ENCODE measurements at regions not wholly inside any gene's neighbourhood (a gene's known extent, or its start where the extent isn't known, plus 50 kb on each side); places are given as distances from the start of the nearest gene placed in this dataset.

DNA sequence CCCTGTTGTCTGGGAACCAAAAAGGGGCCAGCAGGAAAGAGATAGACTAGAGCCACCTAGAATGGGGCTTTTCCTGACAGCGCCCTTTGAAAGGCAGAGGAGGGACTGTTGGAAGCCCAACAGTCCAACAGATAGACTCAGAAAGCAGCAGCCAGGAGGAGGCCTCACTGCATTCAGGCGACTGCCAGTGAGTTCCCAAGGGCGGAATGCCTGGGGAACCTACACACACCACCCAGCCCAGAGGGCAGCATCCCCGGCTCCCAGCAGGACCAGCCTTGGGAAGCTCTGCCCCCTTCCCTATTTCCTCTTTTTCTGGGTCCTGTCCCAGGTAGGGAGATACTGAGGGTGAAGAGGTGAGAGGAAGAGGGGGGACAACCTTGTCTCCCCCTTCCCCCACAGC, 192.4 kb upstream of the KLF4 start:
- H3K27me3 ChIP-seq (ENCODE audit: control insufficient read depth in 3 of 3, insufficient read depth in 3 of 3, low read length in 3 of 3) = no peaks in the 10 kb centered on the region
- peaks cover 0 to 7% (median 0%) of the 10 kb centered on the region in 3 donors for H3K4me1 ChIP-seq (ENCODE audit: control insufficient read depth in 3 of 3, insufficient read depth in 3 of 3, low read length in 3 of 3)
- H3K36me3 ChIP-seq (ENCODE audit: control insufficient read depth in 3 of 3, insufficient read depth in 3 of 3, low read length in 3 of 3) = no peaks in the 10 kb centered on the region
- no peak overlapping the region for H3K9ac ChIP-seq (ENCODE audit: low read depth in 1 of 3, low read length in 3 of 3)
- no peak overlapping the region for H3K4me3 ChIP-seq (ENCODE audit: low read length in 3 of 3)
- no peak overlapping the region for H3K27ac ChIP-seq (ENCODE audit: low read depth, low read length)
- H3K9me3 ChIP-seq (ENCODE audit: control insufficient read depth in 3 of 3, low read length in 3 of 3) = no peaks in the 10 kb centered on the region

DNA sequence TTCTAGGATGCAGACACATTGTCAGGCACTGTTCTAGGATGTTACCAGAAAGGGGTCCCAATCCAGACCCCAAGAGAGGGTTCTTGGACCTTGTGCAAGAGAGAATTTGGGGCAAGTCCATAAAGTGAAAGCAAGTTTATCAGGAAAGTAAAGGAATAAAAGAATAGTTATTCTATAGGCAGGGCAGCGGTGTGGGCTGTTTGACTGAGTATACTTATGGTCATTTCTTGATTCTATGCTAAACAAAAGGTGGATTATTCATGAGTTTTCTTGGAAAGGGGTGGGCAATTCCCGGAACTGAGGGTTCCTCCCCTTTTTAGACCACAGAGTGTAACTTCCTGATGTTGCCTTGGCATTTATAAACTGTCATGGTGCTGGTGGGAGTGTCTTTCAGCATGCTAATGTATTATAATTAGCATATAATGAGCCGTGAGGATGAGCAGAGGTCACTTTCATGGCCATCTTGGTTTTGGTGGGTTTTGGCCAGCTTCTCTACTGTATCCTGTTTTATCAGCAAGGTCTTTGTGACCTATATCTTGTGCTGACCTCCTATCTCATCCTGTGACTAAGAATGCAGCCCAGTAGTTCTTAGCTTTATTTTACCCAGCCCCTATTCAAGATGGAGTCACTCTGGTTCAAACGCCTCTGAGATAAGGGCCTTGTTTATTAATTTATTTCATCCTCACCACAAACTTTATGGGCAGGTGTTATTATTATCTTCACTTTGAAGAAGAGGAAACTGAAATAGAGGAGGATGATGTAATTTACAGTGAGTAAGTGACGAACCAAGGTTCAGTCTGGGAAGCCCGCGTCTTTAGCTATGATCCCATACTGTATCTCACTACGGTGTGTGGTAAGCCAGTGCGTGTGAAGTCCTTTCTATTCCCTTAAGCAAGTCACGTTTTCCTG, 186.0 kb upstream of the KLF4 start:
- no peaks in the 10 kb centered on the region for H3K4me1 ChIP-seq (ENCODE audit: control insufficient read depth in 3 of 3, insufficient read depth in 3 of 3, low read length in 3 of 3)
- no peaks in the 10 kb centered on the region for H3K36me3 ChIP-seq (ENCODE audit: control insufficient read depth in 3 of 3, insufficient read depth in 3 of 3, low read length in 3 of 3)
- no peaks in the 10 kb centered on the region for H3K9me3 ChIP-seq (ENCODE audit: control insufficient read depth in 3 of 3, low read length in 3 of 3)
- H3K9ac ChIP-seq (ENCODE audit: low read depth in 1 of 3, low read length in 3 of 3) = no peak overlapping the region
- H3K4me3 ChIP-seq (ENCODE audit: low read length in 3 of 3) = no peak overlapping the region
- no peak overlapping the region for H3K27ac ChIP-seq (ENCODE audit: low read depth, low read length)
- H3K27me3 ChIP-seq (ENCODE audit: control insufficient read depth in 3 of 3, insufficient read depth in 3 of 3, low read length in 3 of 3) = no peaks in the 10 kb centered on the region

DNA sequence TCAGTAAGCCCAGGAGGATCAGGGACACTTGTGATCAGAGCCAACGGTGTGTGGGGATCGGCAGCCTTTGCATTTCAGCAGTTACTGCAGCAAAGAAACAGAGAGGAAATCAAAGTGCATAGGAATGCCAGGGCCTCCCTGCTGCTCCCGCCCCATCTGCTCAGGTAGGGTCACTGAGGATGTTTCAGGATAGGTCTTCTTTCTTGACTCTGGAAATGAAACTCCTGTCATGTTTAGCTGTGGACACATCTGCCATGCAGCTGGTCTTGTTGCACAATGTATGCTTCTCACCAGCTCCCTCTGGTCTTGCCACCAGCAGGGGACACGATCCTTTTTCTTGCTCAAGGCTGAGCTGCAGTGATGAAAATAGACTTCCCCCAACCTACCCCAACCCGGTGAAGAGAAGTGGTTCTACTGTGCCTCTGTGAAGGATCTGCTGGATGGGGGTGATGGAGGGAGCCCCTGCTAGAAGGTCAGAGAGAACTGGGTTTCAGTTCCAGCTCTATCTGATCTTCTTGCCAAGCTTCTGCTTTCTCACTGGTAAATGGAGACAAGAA, 185.2 kb upstream of the KLF4 start:
- Histone ChIP-seq H3K27me3 (ENCODE audit: control insufficient read depth in 3 of 3, insufficient read depth in 3 of 3, low read length in 3 of 3) (no peaks in the 10 kb centered on the region), H3K9ac (ENCODE audit: low read depth in 1 of 3, low read length in 3 of 3) (no peak overlapping the region), H3K27ac (ENCODE audit: low read depth, low read length) (no peak overlapping the region), H3K4me1 (ENCODE audit: control insufficient read depth in 3 of 3, insufficient read depth in 3 of 3, low read length in 3 of 3) (no peaks in the 10 kb centered on the region), H3K9me3 (ENCODE audit: control insufficient read depth in 3 of 3, low read length in 3 of 3) (no peaks in the 10 kb centered on the region), H3K4me3 (ENCODE audit: low read length in 3 of 3) (no peak overlapping the region), H3K36me3 (ENCODE audit: control insufficient read depth in 3 of 3, insufficient read depth in 3 of 3, low read length in 3 of 3) (no peaks in the 10 kb centered on the region)

DNA sequence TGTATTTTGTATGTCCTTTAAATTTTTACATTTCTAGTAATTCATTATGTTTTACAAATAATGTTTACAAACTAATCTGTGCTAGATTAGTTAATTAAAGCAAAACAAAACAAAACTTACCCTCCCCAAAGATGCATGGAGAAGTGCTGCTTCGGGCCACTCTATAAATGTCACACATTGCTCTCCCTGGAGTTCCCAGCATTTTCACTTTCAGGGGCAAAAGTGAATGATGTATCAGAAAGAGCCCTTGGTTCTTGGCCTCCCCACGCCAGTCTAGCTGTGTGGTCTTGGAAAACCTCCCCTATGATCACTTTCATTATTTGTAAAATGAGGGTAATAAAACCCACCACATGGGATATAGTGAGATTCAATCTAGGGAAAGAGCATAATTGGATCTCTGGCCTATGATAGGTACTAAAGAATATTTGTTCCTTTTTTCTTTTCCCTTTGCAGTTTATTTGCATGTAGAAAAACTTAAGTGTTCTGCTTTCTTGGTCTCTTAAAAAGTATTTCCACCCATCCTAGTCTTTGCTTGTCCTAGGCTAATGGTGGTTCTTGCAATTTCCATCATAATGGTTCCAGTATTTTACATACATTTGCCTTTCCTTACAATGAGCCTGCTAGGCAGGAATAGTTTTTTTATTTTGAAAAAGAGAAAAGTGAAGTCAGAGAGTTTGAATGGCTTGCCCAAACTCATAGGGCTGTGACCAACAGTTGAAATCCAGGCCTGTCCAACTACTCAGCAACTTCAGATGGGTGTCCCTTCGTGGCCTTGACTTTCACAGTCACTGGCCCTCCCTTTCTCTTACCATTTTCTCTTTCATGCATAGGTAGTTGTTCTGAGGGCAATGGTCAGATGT, 184.5 kb upstream of the KLF4 start:
- Histone ChIP-seq H3K9me3 (ENCODE audit: control insufficient read depth in 3 of 3, low read length in 3 of 3) (no peaks in the 10 kb centered on the region), H3K36me3 (ENCODE audit: control insufficient read depth in 3 of 3, insufficient read depth in 3 of 3, low read length in 3 of 3) (no peaks in the 10 kb centered on the region), H3K27ac (ENCODE audit: low read depth, low read length) (no peak overlapping the region), H3K27me3 (ENCODE audit: control insufficient read depth in 3 of 3, insufficient read depth in 3 of 3, low read length in 3 of 3) (no peaks in the 10 kb centered on the region), H3K4me1 (ENCODE audit: control insufficient read depth in 3 of 3, insufficient read depth in 3 of 3, low read length in 3 of 3) (no peaks in the 10 kb centered on the region), H3K4me3 (ENCODE audit: low read length in 3 of 3) (no peak overlapping the region), H3K9ac (ENCODE audit: low read depth in 1 of 3, low read length in 3 of 3) (no peak overlapping the region)

DNA sequence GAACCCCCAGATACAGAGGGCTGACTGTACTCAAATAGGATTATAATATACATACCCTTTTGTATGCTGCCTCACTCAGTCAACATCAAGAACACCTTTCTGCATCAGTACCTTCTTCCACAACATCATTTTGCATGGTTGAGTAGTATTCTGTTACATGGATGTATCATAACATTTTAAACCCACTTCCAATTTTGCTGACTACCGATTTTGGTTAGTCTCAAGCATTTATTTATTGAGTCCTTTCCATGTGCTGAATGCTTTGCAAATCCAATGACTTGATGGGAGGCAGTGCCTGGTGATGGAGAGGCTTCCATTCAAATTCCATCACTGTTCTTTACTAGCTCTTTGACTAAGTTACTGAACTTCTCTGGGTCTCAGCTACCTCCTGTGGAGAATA, 182.0 kb upstream of the KLF4 start:
- peaks cover 3 to 9% (median 3%) of the 10 kb centered on the region in 3 donors for H3K4me1 ChIP-seq (ENCODE audit: control insufficient read depth in 3 of 3, insufficient read depth in 3 of 3, low read length in 3 of 3)
- no peak overlapping the region for H3K27ac ChIP-seq (ENCODE audit: low read depth, low read length)
- no peak overlapping the region for H3K4me3 ChIP-seq (ENCODE audit: low read length in 3 of 3)
- no peak overlapping the region for H3K9ac ChIP-seq (ENCODE audit: low read depth in 1 of 3, low read length in 3 of 3)
- H3K27me3 ChIP-seq (ENCODE audit: control insufficient read depth in 3 of 3, insufficient read depth in 3 of 3, low read length in 3 of 3) = no peaks in the 10 kb centered on the region
- no peaks in the 10 kb centered on the region for H3K9me3 ChIP-seq (ENCODE audit: control insufficient read depth in 3 of 3, low read length in 3 of 3)
- no peaks in the 10 kb centered on the region for H3K36me3 ChIP-seq (ENCODE audit: control insufficient read depth in 3 of 3, insufficient read depth in 3 of 3, low read length in 3 of 3)

DNA sequence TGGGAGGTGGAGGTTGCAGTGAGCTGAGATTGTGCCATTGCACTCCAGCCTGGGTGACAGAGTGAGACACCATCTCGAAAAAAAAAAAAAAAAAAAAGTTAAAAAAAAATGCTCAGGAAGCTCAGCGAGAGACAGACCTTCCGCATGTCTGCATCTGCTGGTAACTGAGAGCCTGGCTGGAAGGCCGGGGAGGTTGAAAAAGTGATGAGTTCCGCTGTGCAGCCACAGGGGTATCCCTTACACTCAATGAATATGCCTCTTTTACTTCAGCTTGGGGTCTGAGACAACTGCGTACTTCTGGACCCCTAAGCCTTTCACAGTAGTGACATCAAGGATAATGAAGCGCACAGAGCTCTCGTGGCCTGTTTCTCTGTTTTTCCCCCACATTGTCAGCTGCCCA, 179.9 kb upstream of the KLF4 start:
- H3K9me3 ChIP-seq (ENCODE audit: control insufficient read depth in 3 of 3, low read length in 3 of 3) = no peaks in the 10 kb centered on the region
- no peak overlapping the region for H3K4me3 ChIP-seq (ENCODE audit: low read length in 3 of 3)
- H3K36me3 ChIP-seq (ENCODE audit: control insufficient read depth in 3 of 3, insufficient read depth in 3 of 3, low read length in 3 of 3) = no peaks in the 10 kb centered on the region
- H3K27me3 ChIP-seq (ENCODE audit: control insufficient read depth in 3 of 3, insufficient read depth in 3 of 3, low read length in 3 of 3) = no peaks in the 10 kb centered on the region
- H3K27ac ChIP-seq (ENCODE audit: low read depth, low read length) = no peak overlapping the region
- peaks cover 3 to 9% (median 3%) of the 10 kb centered on the region in 3 donors for H3K4me1 ChIP-seq (ENCODE audit: control insufficient read depth in 3 of 3, insufficient read depth in 3 of 3, low read length in 3 of 3)
- H3K9ac ChIP-seq (ENCODE audit: low read depth in 1 of 3, low read length in 3 of 3) = no peak overlapping the region

DNA sequence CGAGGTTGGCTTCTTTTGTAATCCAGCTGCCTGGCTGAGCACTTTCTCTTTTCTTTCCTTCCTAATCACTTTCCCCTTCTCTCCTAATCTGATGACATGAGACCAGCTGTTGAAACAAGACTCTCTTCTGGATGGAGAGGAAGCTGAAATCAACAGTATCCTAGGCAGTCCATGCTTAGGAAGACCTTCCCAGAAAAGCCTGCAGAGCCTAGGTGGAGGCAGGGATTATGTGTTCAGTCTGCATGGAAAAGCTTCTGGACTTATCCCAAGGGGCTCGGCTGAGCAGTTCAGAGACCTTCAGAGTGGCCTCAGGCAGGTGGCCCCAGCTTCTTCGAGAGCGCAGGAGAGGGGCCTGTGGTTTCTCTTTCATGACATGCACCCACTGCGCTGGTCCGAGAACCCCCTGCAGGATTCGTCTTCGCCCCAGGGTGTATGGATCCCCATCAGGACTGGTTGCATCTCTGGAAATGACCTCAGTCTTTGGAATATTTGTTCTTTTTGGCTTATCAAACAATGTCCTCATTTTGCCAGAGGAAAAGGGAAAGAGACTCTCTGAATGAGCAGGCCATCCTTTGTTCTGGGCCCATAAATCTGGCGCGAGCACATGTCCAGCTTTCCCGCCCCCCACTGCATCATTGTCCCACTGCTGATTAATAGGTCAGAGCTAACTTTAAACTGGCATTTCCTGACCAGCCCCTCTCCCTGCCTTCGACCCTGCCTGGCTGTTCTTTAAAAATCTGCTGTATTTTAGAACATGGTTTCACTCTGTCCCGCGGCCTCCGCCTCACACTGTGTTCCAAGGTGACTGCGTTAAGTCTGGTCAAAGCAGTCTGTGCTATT, 177.9 kb upstream of the KLF4 start:
- Histone ChIP-seq H3K9me3 (ENCODE audit: control insufficient read depth in 3 of 3, low read length in 3 of 3) (no peaks in the 10 kb centered on the region), H3K27ac (ENCODE audit: low read depth, low read length) (no peak overlapping the region), H3K27me3 (ENCODE audit: control insufficient read depth in 3 of 3, insufficient read depth in 3 of 3, low read length in 3 of 3) (no peaks in the 10 kb centered on the region), H3K9ac (ENCODE audit: low read depth in 1 of 3, low read length in 3 of 3) (peak overlapping the region in 1 of 3 donors; percentile 16), H3K4me3 (ENCODE audit: low read length in 3 of 3) (no peak overlapping the region), H3K4me1 (ENCODE audit: control insufficient read depth in 3 of 3, insufficient read depth in 3 of 3, low read length in 3 of 3) (peaks cover 3 to 9% (median 3%) of the 10 kb centered on the region in 3 donors), H3K36me3 (ENCODE audit: control insufficient read depth in 3 of 3, insufficient read depth in 3 of 3, low read length in 3 of 3) (no peaks in the 10 kb centered on the region)

DNA sequence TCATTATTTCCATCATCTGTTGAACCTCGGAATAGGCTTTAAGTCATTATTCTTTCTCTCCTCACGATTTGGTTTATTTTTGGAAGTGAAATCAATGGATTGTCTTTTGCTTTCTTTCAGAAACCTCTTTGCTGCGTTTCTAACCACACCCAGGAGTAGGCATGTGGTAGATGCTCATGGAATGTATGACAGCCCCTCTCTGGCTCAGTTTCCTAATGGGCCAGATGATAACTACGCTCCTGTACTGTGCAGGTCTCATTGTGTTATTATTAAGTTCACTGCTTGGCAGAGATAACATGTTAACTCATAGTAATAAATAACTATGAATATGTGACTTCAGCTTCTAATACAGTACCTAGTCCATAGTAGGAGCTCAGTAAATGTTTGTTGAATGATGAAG, 175.5 kb upstream of the KLF4 start:
- H3K4me3 ChIP-seq (ENCODE audit: low read length in 3 of 3) = no peak overlapping the region
- no peak overlapping the region for H3K27ac ChIP-seq (ENCODE audit: low read depth, low read length)
- H3K36me3 ChIP-seq (ENCODE audit: control insufficient read depth in 3 of 3, insufficient read depth in 3 of 3, low read length in 3 of 3) = no peaks in the 10 kb centered on the region
- H3K9ac ChIP-seq (ENCODE audit: low read depth in 1 of 3, low read length in 3 of 3) = no peak overlapping the region
- H3K4me1 ChIP-seq (ENCODE audit: control insufficient read depth in 3 of 3, insufficient read depth in 3 of 3, low read length in 3 of 3) = peaks cover 3 to 9% (median 3%) of the 10 kb centered on the region in 3 donors
- H3K9me3 ChIP-seq (ENCODE audit: control insufficient read depth in 3 of 3, low read length in 3 of 3) = no peaks in the 10 kb centered on the region
- H3K27me3 ChIP-seq (ENCODE audit: control insufficient read depth in 3 of 3, insufficient read depth in 3 of 3, low read length in 3 of 3) = no peaks in the 10 kb centered on the region

DNA sequence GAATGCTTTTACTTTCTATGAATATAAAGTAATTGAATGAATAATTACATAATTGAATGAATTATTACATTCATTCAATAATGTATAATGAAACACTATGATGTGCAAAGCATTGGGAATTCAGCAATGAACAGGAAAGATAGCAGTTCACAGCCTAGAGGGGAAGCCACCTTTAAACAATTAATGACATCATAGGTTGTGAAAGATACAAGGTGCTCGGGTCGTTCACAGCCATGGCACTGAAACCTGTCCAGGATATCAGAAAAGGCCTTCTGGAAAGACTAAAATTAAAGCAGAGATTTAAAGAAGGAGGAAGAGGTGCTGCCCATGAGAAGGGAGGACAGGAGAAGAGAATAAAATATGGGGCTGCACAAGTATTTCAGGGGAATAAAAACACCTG, 171.4 kb upstream of the KLF4 start:
- Histone ChIP-seq H3K36me3 (ENCODE audit: control insufficient read depth in 3 of 3, insufficient read depth in 3 of 3, low read length in 3 of 3) (no peaks in the 10 kb centered on the region), H3K4me3 (ENCODE audit: low read length in 3 of 3) (no peak overlapping the region), H3K27me3 (ENCODE audit: control insufficient read depth in 3 of 3, insufficient read depth in 3 of 3, low read length in 3 of 3) (no peaks in the 10 kb centered on the region), H3K27ac (ENCODE audit: low read depth, low read length) (no peak overlapping the region), H3K4me1 (ENCODE audit: control insufficient read depth in 3 of 3, insufficient read depth in 3 of 3, low read length in 3 of 3) (no peaks in the 10 kb centered on the region), H3K9me3 (ENCODE audit: control insufficient read depth in 3 of 3, low read length in 3 of 3) (peaks cover 0 to 4% (median 0%) of the 10 kb centered on the region in 3 donors), H3K9ac (ENCODE audit: low read depth in 1 of 3, low read length in 3 of 3) (no peak overlapping the region)
